H1 (cell line): ENCODE measurements at regions not wholly inside any gene's neighbourhood (a gene's known extent, or its start where the extent isn't known, plus 50 kb on each side); places are given as distances from the start of the nearest gene placed in this dataset.

Experiments used
- CTCF ChIA-PET: fragments of 300-600 bp; sonication (Branson Sonifier 250); formaldehyde crosslinking; loops from one replicate; lab custom pipeline; 2021; ENCODE audit not compliant: partially characterized antibody; lab: Charles Lee
- POLR2A ChIA-PET: fragments of 300-600 bp; sonication (Branson Sonifier 250); formaldehyde crosslinking; loops from one replicate; lab custom pipeline; 2021; ENCODE audit warnings: inconsistent platforms; ENCODE audit not compliant: partially characterized antibody; lab: Charles Lee
- DNase-seq, 2 experiments: peaks; one replicate each; pipeline versions ENCODE4 v3.0.0 to v3.0.0-alpha.2; 2010 to 2022; ENCODE audit warnings: low spot score in 2 of 2, low read depth in 1 of 2, mixed read lengths in 1 of 2
- FAIRE-seq: peaks from 2 replicates; lab custom pipeline; 2011; peaks lifted over from hg19 to GRCh38; lab: Jason Lieb, UNC
- H2AFZ ChIP-seq: 2 replicates; pipeline ENCODE4 v1.8.1; 2012; ENCODE audit warnings: low read length, inconsistent platforms
- H2AK5ac ChIP-seq: 2 replicates; pipeline ENCODE4 v1.6.1; 2013; ENCODE audit warnings: low read depth, low read length
- H2BK120ac ChIP-seq: replicated peaks from 2 replicates; pipeline ENCODE3; 2013; ENCODE audit warnings: low read depth, low read length, inconsistent platforms
- H2BK12ac ChIP-seq: 2 replicates; pipeline ENCODE4 v1.6.1; 2013; ENCODE audit warnings: low read depth, low read length
- H2BK15ac ChIP-seq: 2 replicates; pipeline ENCODE4 v1.6.1; 2013; ENCODE audit warnings: low read length
- H2BK20ac ChIP-seq: 2 replicates; pipeline ENCODE4 v1.6.1; 2013; ENCODE audit warnings: low read length
- H2BK5ac ChIP-seq: 2 replicates; pipeline ENCODE4 v1.6.1; 2013; ENCODE audit warnings: low read depth, low read length
- H3K14ac ChIP-seq: 2 replicates; pipeline ENCODE4 v1.6.1; 2013; ENCODE audit warnings: inconsistent platforms; ENCODE audit not compliant: insufficient read length
- H3K18ac ChIP-seq: 2 replicates; pipeline ENCODE4 v1.6.1; 2013; ENCODE audit warnings: low read length; ENCODE audit errors: extremely low read depth
- H3K23ac ChIP-seq: 2 replicates; pipeline ENCODE4 v1.6.1; 2013; ENCODE audit warnings: inconsistent platforms; ENCODE audit not compliant: insufficient read length
- H3K23me2 ChIP-seq: 2 replicates; pipeline ENCODE4 v1.6.1; 2013; ENCODE audit warnings: low read depth, low read length
- H3K27ac ChIP-seq: 2 replicates; pipeline ENCODE4 v1.6.1; 2011; ENCODE audit warnings: low read depth, low read length, inconsistent platforms
- H3K27me3 ChIP-seq, 4 experiments: replicated peaks in 1 of 4; 1 replicate in 1 of 4; 2 replicates in 3 of 4; pipeline versions ENCODE4 v1.6.1 to v1.8.1; 2011 to 2013; ENCODE audit warnings: low read length in 3 of 4, mild to moderate bottlenecking in 3 of 4, inconsistent platforms in 2 of 4, mixed read lengths in 2 of 4, moderate library complexity in 1 of 4; ENCODE audit not compliant: control insufficient read depth in 3 of 4, insufficient read depth in 3 of 4; ENCODE audit errors: extremely low read depth in 1 of 4
- H3K36me3 ChIP-seq, 4 experiments: 2 replicates each; pipeline versions ENCODE4 v1.6.1 to v1.8.1; 2011 to 2013; ENCODE audit warnings: mild to moderate bottlenecking in 4 of 4, low read length in 3 of 4, moderate library complexity in 2 of 4, control low read depth in 1 of 4, inconsistent platforms in 1 of 4; ENCODE audit not compliant: insufficient read depth in 4 of 4, control insufficient read depth in 2 of 4
- H3K4ac ChIP-seq: replicated peaks from 2 replicates; pipeline ENCODE3; 2013; ENCODE audit warnings: low read length, low read depth, mixed read lengths, inconsistent platforms; ENCODE audit not compliant: insufficient read length
- H3K4me1 ChIP-seq, 4 experiments: replicated peaks in 1 of 4; 1 replicate in 1 of 4; 2 replicates in 3 of 4; pipeline versions ENCODE4 v1.6.1 to v1.8.1; 2011 to 2013; ENCODE audit warnings: low read length in 3 of 4, inconsistent platforms in 2 of 4, mixed read lengths in 1 of 4; ENCODE audit not compliant: insufficient read depth in 4 of 4, control insufficient read depth in 3 of 4
- H3K4me2 ChIP-seq, 2 experiments: 2 replicates each; pipeline versions ENCODE4 v1.6.1 to v1.8.1; 2011 to 2013; ENCODE audit warnings: low read depth in 2 of 2, low read length in 2 of 2, control low read depth in 1 of 2, inconsistent platforms in 1 of 2, mild to moderate bottlenecking in 1 of 2; ENCODE audit not compliant: insufficient read depth in 1 of 2
- H3K4me3 ChIP-seq, 4 experiments: fragments of 200-600, 300-600 bp in 1 of 4; sonication (generic), shearing (Covaris generic), sonication (Bioruptor Twin) in 1 of 4; 2 replicates each; pipeline versions ENCODE4 v1.5.1 to v1.8.1; 2011 to 2016; ENCODE audit warnings: low read length in 4 of 4, low read depth in 3 of 4, control low read depth in 2 of 4, inconsistent platforms in 2 of 4, mild to moderate bottlenecking in 2 of 4, mixed read lengths in 1 of 4, moderate library complexity in 1 of 4; ENCODE audit not compliant: insufficient read depth in 2 of 4; ENCODE audit errors: extremely low read depth in 1 of 4
- H3K56ac ChIP-seq: replicated peaks from 2 replicates; pipeline ENCODE3; 2013; ENCODE audit warnings: low read depth, mild to moderate bottlenecking, mixed read lengths, low read length, inconsistent platforms; ENCODE audit not compliant: insufficient read length
- H3K79me1 ChIP-seq: 2 replicates; pipeline ENCODE4 v1.6.1; 2013; ENCODE audit warnings: low read depth, low read length, control low read depth
- H3K79me2 ChIP-seq, 2 experiments: 2 replicates each; pipeline versions ENCODE4 v1.6.1 to v1.8.1; 2012 to 2013; ENCODE audit warnings: low read length in 2 of 2, mild to moderate bottlenecking in 2 of 2, inconsistent platforms in 1 of 2; ENCODE audit not compliant: insufficient read depth in 2 of 2, control insufficient read depth in 1 of 2
- H3K9ac ChIP-seq, 4 experiments: replicated peaks in 1 of 4; 1 replicate in 1 of 4; 2 replicates in 3 of 4; pipeline versions ENCODE4 v1.6.1 to v1.8.1; 2011 to 2013; ENCODE audit warnings: low read depth in 3 of 4, low read length in 3 of 4, control low read depth in 2 of 4, mild to moderate bottlenecking in 2 of 4, moderate library complexity in 2 of 4, inconsistent platforms in 1 of 4; ENCODE audit errors: extremely low read depth in 1 of 4
- H3K9me3 ChIP-seq, 2 experiments: 2 replicates each; pipeline versions ENCODE4 v1.6.1 to v1.8.1; 2012 to 2013; ENCODE audit warnings: mild to moderate bottlenecking in 2 of 2, moderate library complexity in 2 of 2, control low read depth in 1 of 2, inconsistent platforms in 1 of 2, low read depth in 1 of 2, low read length in 1 of 2, mixed read lengths in 1 of 2; ENCODE audit not compliant: insufficient read depth in 2 of 2
- H4K20me1 ChIP-seq, 2 experiments: replicated peaks in 1 of 2; 2 replicates each; pipeline versions ENCODE3 to v1.8.1; 2011 to 2013; ENCODE audit warnings: inconsistent platforms in 2 of 2, low read length in 2 of 2, mild to moderate bottlenecking in 1 of 2; ENCODE audit not compliant: insufficient read depth in 2 of 2, control insufficient read depth in 1 of 2
- H4K5ac ChIP-seq: 2 replicates; pipeline ENCODE4 v1.6.1; 2013; ENCODE audit warnings: low read length, low read depth, mixed read lengths, inconsistent platforms; ENCODE audit not compliant: insufficient read length
- H4K8ac ChIP-seq: 2 replicates; pipeline ENCODE4 v1.8.0; 2013; ENCODE audit warnings: mild to moderate bottlenecking, moderate library complexity, low read length, inconsistent platforms; ENCODE audit not compliant: insufficient read depth; ENCODE audit errors: extremely low read depth
- H4K91ac ChIP-seq: replicated peaks from 2 replicates; pipeline ENCODE3; 2013; ENCODE audit warnings: low read length, mixed read lengths, inconsistent platforms; ENCODE audit not compliant: insufficient read length
- ATF2 ChIP-seq: IDR thresholded peaks from 2 replicates; pipeline ENCODE4 v1.6.1; 2012; ENCODE audit warnings: low read length, inconsistent platforms
- BCL11A ChIP-seq, 2 experiments: IDR thresholded peaks; one replicate each; pipeline ENCODE4 v1.6.1; 2011; ENCODE audit warnings: low read depth in 2 of 2, low read length in 2 of 2, mild to moderate bottlenecking in 2 of 2
- BRCA1 ChIP-seq: IDR thresholded peaks from 2 replicates; pipeline ENCODE4 v1.6.1; 2012; ENCODE audit warnings: low read depth, low read length, improper control_type of control experiment
- CBX8 ChIP-seq: fragments of 300-800, 300-1000 bp; sonication (generic); IDR thresholded peaks from 2 replicates; pipeline ENCODE4 v1.7.1; 2016; ENCODE audit warnings: low read depth, low read length, borderline replicate concordance
- CREB1 ChIP-seq: IDR thresholded peaks from 2 replicates; pipeline ENCODE4 v1.6.1; 2012; ENCODE audit warnings: inconsistent platforms
- EGR1 ChIP-seq: IDR thresholded peaks from 2 replicates; pipeline ENCODE4 v1.6.1; 2011; ENCODE audit warnings: low read depth, low read length, borderline replicate concordance
- JUN ChIP-seq: IDR thresholded peaks from 2 replicates; pipeline ENCODE4 v1.6.1; 2011; ENCODE audit warnings: low read depth, mild to moderate bottlenecking, improper control_type of control experiment, low read length
- KDM4A ChIP-seq: IDR thresholded peaks from one replicate; pipeline ENCODE4 v1.7.1; 2012; ENCODE audit warnings: low read depth, mild to moderate bottlenecking, moderate library complexity, low read length, inconsistent platforms; ENCODE audit not compliant: severe bottlenecking
- RNF2 ChIP-seq: fragments of 200-900, 300-1000 bp; sonication (generic); IDR thresholded peaks from 2 replicates; pipeline ENCODE4 v1.7.1; 2016; ENCODE audit warnings: borderline replicate concordance, low read depth, mild to moderate bottlenecking, antibody characterized with exemption, low read length; ENCODE audit not compliant: poor library complexity, severe bottlenecking; ENCODE audit errors: missing control alignments
- SIRT6 ChIP-seq: IDR thresholded peaks from one replicate; pipeline ENCODE4 v1.7.1; 2012; ENCODE audit warnings: low read length, inconsistent platforms
- SIX5 ChIP-seq: IDR thresholded peaks from 2 replicates; pipeline ENCODE4 v1.6.1; 2011; ENCODE audit warnings: mild to moderate bottlenecking, low read depth, low read length
- SP4 ChIP-seq: IDR thresholded peaks from 2 replicates; pipeline ENCODE4 v1.6.1; 2012; ENCODE audit warnings: low read length, inconsistent platforms
- SRF ChIP-seq: IDR thresholded peaks from 2 replicates; pipeline ENCODE4 v1.6.1; 2011; ENCODE audit warnings: mild to moderate bottlenecking, low read depth, low read length, moderate library complexity
- SUZ12 ChIP-seq: fragments of 200-600 bp; sonication (generic); IDR thresholded peaks from 2 replicates; pipeline ENCODE4 v1.6.1; 2012; ENCODE audit warnings: mild to moderate bottlenecking, inconsistent platforms, low read length, moderate library complexity, mixed read lengths
- WGBS, 2 experiments: shearing (Covaris generic) in 1 of 2; methylation state at CpG; one replicate each; pipeline versions ENCODE4 v1.1.6 to v1.1.7; 2013 to 2015; ENCODE audit warnings: low lambda C conversion rate in 2 of 2, mixed read lengths in 2 of 2, inconsistent platforms in 1 of 2, low coverage in 1 of 2, missing lambda C conversion rate in 1 of 2; ENCODE audit not compliant: insufficient replicate concordance in 2 of 2, insufficient coverage in 1 of 2, insufficient read length in 1 of 2; ENCODE audit errors: extremely low coverage in 1 of 2, missing lambda C conversion rate in 1 of 2; 5-methylcytosine and 5-hydroxymethylcytosine counted together

- no peak overlapping the region for H2AK5ac ChIP-seq
- H3K36me3 ChIP-seq, result no peaks in the 10 kb centered on the region
- no peaks in the 10 kb centered on the region for H4K20me1 ChIP-seq
- H3K79me1 ChIP-seq, result no peaks in the 10 kb centered on the region
- no peak overlapping the region for H4K5ac ChIP-seq
- ChIA-PET CTCF (interaction anchor here (0.9 kb wide), 1 partner anchor 29 kb away, joined by 3 read pairs; no protein-coding TSS in a partner anchor), POLR2A (no interaction called here)
- no peak overlapping the region for H3K23ac ChIP-seq
- peaks cover 6 to 9% (median 7%) of the 10 kb centered on the region in 4 experiments; a peak in 6 of 7 replicates for H3K4me1 ChIP-seq
- no peak for TF ChIP-seq SRF
- TF ChIP-seq SIRT6, result no peak
- no peak for TF ChIP-seq BCL11A (IDR thresholded peaks at IDR 0.05; ENCODE audit: low read depth in 2 of 2, low read length in 2 of 2)
- TF ChIP-seq SP4, result no peak
- TF ChIP-seq CREB1, result no peak
- TF ChIP-seq BRCA1, result no peak
- TF ChIP-seq JUN, result no peak
- TF ChIP-seq SUZ12, result no peak
- no peak for TF ChIP-seq EGR1
- no peak for TF ChIP-seq KDM4A
- no peak for TF ChIP-seq CBX8
- TF ChIP-seq SIX5, result no peak
- TF ChIP-seq RNF2, result no peak
- no peak for TF ChIP-seq ATF2
- no peak overlapping the region for H3K9ac ChIP-seq
- H2BK120ac ChIP-seq, result no peak overlapping the region
- no peak overlapping the region for H2BK12ac ChIP-seq
- no peak overlapping the region for H2AFZ ChIP-seq
- FAIRE-seq, result no peak
- no peak for DNase-seq
- no peaks in the 10 kb centered on the region for H3K79me2 ChIP-seq
- H2BK5ac ChIP-seq, result no peak overlapping the region
- no peak overlapping the region for H3K4ac ChIP-seq
- 92% methylated on average over 3 of the region's 3 CpGs; no CpG with 5 or more reads in 1 of the 2 experiments for WGBS, 2 experiments
- no peak overlapping the region for H2BK20ac ChIP-seq
- no peak overlapping the region for H3K14ac ChIP-seq
- H3K56ac ChIP-seq, result no peak overlapping the region
- no peak overlapping the region for H2BK15ac ChIP-seq
- no peak overlapping the region for H3K4me3 ChIP-seq
- H3K4me2 ChIP-seq, result no peak overlapping the region
- no peaks in the 10 kb centered on the region for H3K23me2 ChIP-seq
- no peak overlapping the region for H4K91ac ChIP-seq
- H3K18ac ChIP-seq, result no peak overlapping the region
- no peaks in the 10 kb centered on the region for H3K9me3 ChIP-seq
- H3K27ac ChIP-seq, result no peak overlapping the region
- no peaks in the 10 kb centered on the region for H3K27me3 ChIP-seq
- no peak overlapping the region for H4K8ac ChIP-seq
These were observed 231.0 kb upstream of the SORL1-AS1 start for GRCh38 chr11:121683791-121684190.
